ENCODE measurements at regions not wholly inside any gene's neighbourhood (a gene's known extent, or its start where the extent isn't known, plus 50 kb on each side); places are given as distances from the start of the nearest gene placed in this dataset.

DNA sequence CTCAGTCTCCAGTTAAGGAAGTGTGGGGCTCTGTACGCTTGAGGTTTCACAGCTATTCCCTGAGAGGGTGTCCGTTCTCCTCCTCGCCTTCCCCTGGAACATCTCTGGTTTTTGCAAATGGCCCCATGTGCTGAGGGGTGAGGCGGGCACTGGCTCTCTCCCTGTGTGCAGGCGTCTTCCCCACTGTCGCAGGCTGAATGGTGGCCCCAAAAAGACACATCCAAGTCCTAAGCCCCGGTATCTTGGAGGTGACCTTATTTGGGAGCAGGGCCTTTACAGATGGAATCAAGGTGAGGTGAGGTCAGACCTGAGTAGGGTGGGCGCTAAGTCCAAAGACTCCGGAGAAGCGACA, 98.0 kb upstream of the TMPRSS2 start:
- no peak for TF ChIP-seq SP1 (IDR thresholded peaks at IDR 0.05; ENCODE audit: low read depth, low read length)
- H2BK15ac ChIP-seq (ENCODE audit: low read length), result no peak overlapping the region
- H3K4me1 ChIP-seq (replicated peaks in 1 of 4; ENCODE audit: control insufficient read depth in 3 of 4, insufficient read depth in 4 of 4, low read length in 3 of 4), result peaks cover 0 to 15% (median 7%) of the 10 kb centered on the region in 4 experiments; a peak in 4 of 7 replicates
- DNase-seq (ENCODE audit: low read depth in 1 of 2, low spot score in 2 of 2) (no peak), FAIRE-seq (no peak)
- no peak overlapping the region for H3K4me3 ChIP-seq (ENCODE audit: extremely low read depth in 1 of 4, insufficient read depth in 2 of 4, low read depth in 3 of 4, low read length in 4 of 4)
- no peak overlapping the region; the same call in 1 of the 2 replicates for H2BK12ac ChIP-seq (ENCODE audit: low read depth, low read length)
- H4K8ac ChIP-seq (ENCODE audit: extremely low read depth, insufficient read depth, low read length), result no peak overlapping the region
- no peak overlapping the region for H4K5ac ChIP-seq (ENCODE audit: insufficient read length, low read depth, low read length)
- no peaks in the 10 kb centered on the region for H3K79me2 ChIP-seq (ENCODE audit: control insufficient read depth in 1 of 2, insufficient read depth in 2 of 2, low read length in 2 of 2)
- H2AK5ac ChIP-seq (ENCODE audit: low read depth, low read length), result no peak overlapping the region
- H3K79me1 ChIP-seq (ENCODE audit: low read depth, low read length), result no peaks in the 10 kb centered on the region
- H2BK20ac ChIP-seq (ENCODE audit: low read length), result no peak overlapping the region
- H3K18ac ChIP-seq (ENCODE audit: extremely low read depth, low read length), result no peak overlapping the region; the same call in 1 of the 2 replicates
- POLR2A ChIA-PET (ENCODE audit: partially characterized antibody), result no interaction called here
- H2AFZ ChIP-seq (ENCODE audit: low read length), result no peak overlapping the region
- no peak overlapping the region for H3K23ac ChIP-seq (ENCODE audit: insufficient read length)
- H4K91ac ChIP-seq (replicated peaks; ENCODE audit: insufficient read length, low read length), result peak overlapping the region; percentile 22
- no peaks in the 10 kb centered on the region for H4K20me1 ChIP-seq (replicated peaks in 1 of 2; ENCODE audit: control insufficient read depth in 1 of 2, insufficient read depth in 2 of 2, low read length in 2 of 2)
- H3K4me2 ChIP-seq (ENCODE audit: insufficient read depth in 1 of 2, low read depth in 2 of 2, low read length in 2 of 2), result no peak overlapping the region
- no peaks in the 10 kb centered on the region for H3K36me3 ChIP-seq (ENCODE audit: control insufficient read depth in 2 of 4, insufficient read depth in 4 of 4, low read length in 3 of 4)
- no peak overlapping the region for H3K56ac ChIP-seq (replicated peaks; ENCODE audit: insufficient read length, low read depth, low read length)
- H3K9ac ChIP-seq (replicated peaks in 1 of 4; ENCODE audit: extremely low read depth in 1 of 4, low read depth in 3 of 4, low read length in 3 of 4), result no peak overlapping the region
- CTCF ChIA-PET (ENCODE audit: partially characterized antibody), result interaction anchor here (1.0 to 2.2 kb wide), 3 partner anchors 16 to 323 kb away, joined by 3 to 6 read pairs (median 6); no protein-coding TSS in a partner anchor
- H3K9me3 ChIP-seq (ENCODE audit: insufficient read depth in 2 of 2, low read depth in 1 of 2, low read length in 1 of 2), result peaks cover 0 to 6% of the 10 kb centered on the region in 2 experiments; a peak in 2 of 4 replicates
- H2BK5ac ChIP-seq (ENCODE audit: low read depth, low read length), result 0 out of 2 replicates have a peak overlapping the region, but pooled peaks have one; percentile 13
- H3K14ac ChIP-seq (ENCODE audit: insufficient read length), result no peak overlapping the region
- WGBS, 2 experiments (ENCODE audit: extremely low coverage in 1 of 2, insufficient coverage in 1 of 2, insufficient read length in 1 of 2, insufficient replicate concordance in 2 of 2, low coverage in 1 of 2, low lambda C conversion rate in 2 of 2, missing lambda C conversion rate in 1 of 2), result 91% methylated on average over 7 of the region's 10 CpGs; no CpG with 5 or more reads in 1 of the 2 experiments
- H3K23me2 ChIP-seq (ENCODE audit: low read depth, low read length), result no peaks in the 10 kb centered on the region
- no peak overlapping the region for H3K27ac ChIP-seq (ENCODE audit: low read depth, low read length)
- no peaks in the 10 kb centered on the region for H3K27me3 ChIP-seq (replicated peaks in 1 of 4; ENCODE audit: control insufficient read depth in 3 of 4, extremely low read depth in 1 of 4, insufficient read depth in 3 of 4, low read length in 3 of 4)
- no peak overlapping the region for H2BK120ac ChIP-seq (replicated peaks; ENCODE audit: low read depth, low read length)
- H3K4ac ChIP-seq (replicated peaks; ENCODE audit: insufficient read length, low read depth, low read length), result no peak overlapping the region

All from H1 (cell line).